Glomerular visceral epithelial cell (primary cell): ENCODE measurements at regions not wholly inside any gene's neighbourhood (a gene's known extent, or its start where the extent isn't known, plus 50 kb on each side); places are given as distances from the start of the nearest gene placed in this dataset.

ENCODE experiments used
- DNase-seq: peaks from one replicate; pipeline ENCODE4 v3.0.0-alpha.2; 2016; ENCODE audit errors: extremely low spot score

- DNase-seq, result no peak
These were observed 345.3 kb downstream of the GABRG1 start for GRCh38 chr4:45778514-45778913.

- DNase-seq, result no peak
These were observed 347.7 kb downstream of the GABRG1 start for GRCh38 chr4:45776146-45776545.

- DNase-seq, result no peak
These were observed 352.9 kb downstream of the GABRG1 start for GRCh38 chr4:45770958-45771357.

GRCh38 chr4:45765521-45765920 lies 358.3 kb downstream of the GABRG1 start:
- DNase-seq, result no peak

GRCh38 chr4:45751877-45752530 lies 371.9 kb downstream of the GABRG1 start:
- DNase-seq, result no peak

- no peak for DNase-seq
These were observed 373.1 kb downstream of the GABRG1 start for GRCh38 chr4:45750721-45751120.

- no peak for DNase-seq
These were observed 378.1 kb downstream of the GABRG1 start for GRCh38 chr4:45745741-45746140.

- DNase-seq, result no peak
These were observed 382.0 kb downstream of the GABRG1 start for GRCh38 chr4:45741897-45742296.

- DNase-seq, result no peak
These were observed 391.7 kb downstream of the GABRG1 start for GRCh38 chr4:45732161-45732560.

GRCh38 chr4:45716093-45716492 lies 407.8 kb downstream of the GABRG1 start:
- no peak for DNase-seq

- no peak for DNase-seq
These were observed 409.9 kb downstream of the GABRG1 start for GRCh38 chr4:45713996-45714395.

GRCh38 chr4:45701621-45702020 lies 422.2 kb downstream of the GABRG1 start:
- no peak for DNase-seq

GRCh38 chr4:45693746-45694145 lies 430.1 kb downstream of the GABRG1 start:
- no peak for DNase-seq

GRCh38 chr4:45692131-45692735 lies 431.6 kb downstream of the GABRG1 start:
- DNase-seq, result no peak

- DNase-seq, result no peak
These were observed 435.5 kb downstream of the GABRG1 start for GRCh38 chr4:45688341-45688740.

- no peak for DNase-seq
These were observed 444.4 kb downstream of the GABRG1 start for GRCh38 chr4:45679411-45679810.

GRCh38 chr4:45668128-45668527 lies 455.7 kb downstream of the GABRG1 start:
- DNase-seq, result no peak

- no peak for DNase-seq
These were observed 460.2 kb downstream of the GABRG1 start for GRCh38 chr4:45663628-45664081.

GRCh38 chr4:45663003-45663402 lies 460.9 kb downstream of the GABRG1 start:
- DNase-seq, result peak; percentile 26

GRCh38 chr4:45661893-45662292 lies 462.0 kb downstream of the GABRG1 start:
- no peak for DNase-seq

GRCh38 chr4:45650545-45650944 lies 473.3 kb downstream of the GABRG1 start:
- no peak for DNase-seq

- no peak for DNase-seq
These were observed 475.0 kb downstream of the GABRG1 start for GRCh38 chr4:45648846-45649245.

GRCh38 chr4:45647823-45648222 lies 476.0 kb downstream of the GABRG1 start:
- DNase-seq, result no peak
